Smooth muscle cell (in vitro differentiated cells): ENCODE measurements at regions not wholly inside any gene's neighbourhood (a gene's known extent, or its start where the extent isn't known, plus 50 kb on each side); places are given as distances from the start of the nearest gene placed in this dataset.

Experiments
- DNase-seq: peaks from one replicate; lab custom pipeline; 2025; ENCODE audit not compliant: unreplicated experiment; lab: John Stamatoyannopoulos, UW
- H2AFZ ChIP-seq: fragments of 200-600 bp; sonication (generic); 2 replicates; pipeline ENCODE4 v1.6.0; 2016; ENCODE audit warnings: antibody characterized with exemption, low read depth, mild to moderate bottlenecking
- H3F3A ChIP-seq: fragments of 200-600 bp; sonication (generic); 2 replicates; pipeline ENCODE4 v1.6.0; 2017; ENCODE audit warnings: antibody characterized with exemption, low read depth
- H3K27ac ChIP-seq: fragments of 200-600 bp; sonication (generic); 2 replicates; pipeline ENCODE4 v1.5.1; 2016; ENCODE audit warnings: low read depth, mild to moderate bottlenecking
- H3K27me3 ChIP-seq: fragments of 200-600 bp; sonication (generic); 2 replicates; pipeline ENCODE4 v1.6.1; 2016; ENCODE audit warnings: low read depth, mild to moderate bottlenecking
- H3K36me3 ChIP-seq: fragments of 200-600 bp; sonication (generic); 2 replicates; pipeline ENCODE4 v1.5.1; 2016; ENCODE audit warnings: low read depth
- H3K4me1 ChIP-seq: fragments of 200-600 bp; sonication (generic); 2 replicates; pipeline ENCODE4 v1.5.1; 2016; ENCODE audit warnings: low read depth
- H3K4me2 ChIP-seq: fragments of 200-600 bp; sonication (generic); 2 replicates; pipeline ENCODE4 v1.6.0; 2016; ENCODE audit warnings: mild to moderate bottlenecking
- H3K4me3 ChIP-seq: fragments of 200-600 bp; sonication (generic); 2 replicates; pipeline ENCODE4 v1.5.1; 2016; ENCODE audit warnings: mild to moderate bottlenecking
- H3K79me2 ChIP-seq: fragments of 200-600 bp; sonication (generic); 2 replicates; pipeline ENCODE4 v1.6.0; 2016; ENCODE audit warnings: low read depth, mild to moderate bottlenecking
- H3K9ac ChIP-seq: fragments of 200-600 bp; sonication (generic); 2 replicates; pipeline ENCODE4 v1.6.0; 2016; ENCODE audit warnings: low read depth
- H3K9me3 ChIP-seq: fragments of 200-600 bp; sonication (generic); replicated peaks from 2 replicates; pipeline ENCODE4 v1.5.1; 2016; ENCODE audit warnings: low read depth
- H4K20me1 ChIP-seq: fragments of 200-600 bp; sonication (generic); 2 replicates; pipeline ENCODE4 v1.6.0; 2016; ENCODE audit warnings: low read depth
- WGBS: methylation state at CpG from one replicate; pipeline ENCODE4 v1.1.7; 2016; ENCODE audit warnings: low lambda C conversion rate; 5-methylcytosine and 5-hydroxymethylcytosine counted together
- TF ChIP-seq, protein P1 (sequence below): fragments of 200-600 bp; sonication (generic); IDR thresholded peaks from 2 replicates; pipeline ENCODE4 v1.5.1; 2017; ENCODE audit warnings: borderline replicate concordance, mild to moderate bottlenecking, antibody characterized with exemption; ENCODE audit not compliant: insufficient read depth, poor library complexity, severe bottlenecking

DNA sequence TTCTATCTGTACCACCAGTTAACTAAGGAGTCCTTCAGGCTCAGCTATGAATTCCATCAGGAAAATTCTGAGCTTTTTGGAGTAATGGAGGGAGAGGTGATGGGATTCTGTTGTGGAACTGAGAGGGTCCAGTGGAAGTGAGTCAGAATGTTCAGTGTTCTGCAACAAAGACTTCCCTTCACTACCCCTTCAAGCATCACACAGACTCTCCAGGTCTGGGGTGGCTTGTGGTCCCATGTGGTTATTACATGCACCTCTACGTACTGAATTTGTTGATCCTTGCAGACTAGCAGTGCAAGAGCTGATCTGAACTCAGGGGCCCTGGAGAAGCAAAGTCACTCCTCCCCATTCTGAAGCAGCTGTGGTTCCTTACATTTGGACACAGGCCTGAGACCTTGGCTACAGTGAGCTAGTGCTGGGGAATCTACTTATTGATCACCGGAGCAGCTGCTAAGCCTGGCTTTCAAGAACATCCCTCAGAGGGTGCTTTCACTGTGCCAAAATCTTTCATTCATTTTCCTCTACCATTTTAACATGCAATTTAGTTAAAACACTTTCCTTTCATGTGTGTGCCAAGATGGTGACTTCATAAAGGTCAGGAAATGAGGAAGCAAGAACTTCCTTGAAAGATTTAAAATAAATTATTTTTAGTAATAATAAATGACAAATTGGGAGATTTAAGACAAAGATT is 75.0 kb upstream of the TNC start:
- Histone ChIP-seq H3K4me2 (no peak overlapping the region), H2AFZ (no peak overlapping the region), H3K9ac (no peak overlapping the region), H3K36me3 (no peaks in the 10 kb centered on the region), H3K4me3 (no peak overlapping the region), H3F3A (peaks cover 4% of the 10 kb centered on the region), H3K79me2 (no peaks in the 10 kb centered on the region), H3K9me3 (peaks cover 6% of the 10 kb centered on the region), H3K27me3 (no peaks in the 10 kb centered on the region), H3K27ac (no peak overlapping the region), H4K20me1 (no peaks in the 10 kb centered on the region), H3K4me1 (peaks cover 16% of the 10 kb centered on the region)
- TF ChIP-seq, protein P1, sequence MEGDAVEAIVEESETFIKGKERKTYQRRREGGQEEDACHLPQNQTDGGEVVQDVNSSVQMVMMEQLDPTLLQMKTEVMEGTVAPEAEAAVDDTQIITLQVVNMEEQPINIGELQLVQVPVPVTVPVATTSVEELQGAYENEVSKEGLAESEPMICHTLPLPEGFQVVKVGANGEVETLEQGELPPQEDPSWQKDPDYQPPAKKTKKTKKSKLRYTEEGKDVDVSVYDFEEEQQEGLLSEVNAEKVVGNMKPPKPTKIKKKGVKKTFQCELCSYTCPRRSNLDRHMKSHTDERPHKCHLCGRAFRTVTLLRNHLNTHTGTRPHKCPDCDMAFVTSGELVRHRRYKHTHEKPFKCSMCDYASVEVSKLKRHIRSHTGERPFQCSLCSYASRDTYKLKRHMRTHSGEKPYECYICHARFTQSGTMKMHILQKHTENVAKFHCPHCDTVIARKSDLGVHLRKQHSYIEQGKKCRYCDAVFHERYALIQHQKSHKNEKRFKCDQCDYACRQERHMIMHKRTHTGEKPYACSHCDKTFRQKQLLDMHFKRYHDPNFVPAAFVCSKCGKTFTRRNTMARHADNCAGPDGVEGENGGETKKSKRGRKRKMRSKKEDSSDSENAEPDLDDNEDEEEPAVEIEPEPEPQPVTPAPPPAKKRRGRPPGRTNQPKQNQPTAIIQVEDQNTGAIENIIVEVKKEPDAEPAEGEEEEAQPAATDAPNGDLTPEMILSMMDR, result no peak
- DNase-seq, result no peak
- WGBS, result 98% methylated on average over 2 of the region's 2 CpGs

DNA sequence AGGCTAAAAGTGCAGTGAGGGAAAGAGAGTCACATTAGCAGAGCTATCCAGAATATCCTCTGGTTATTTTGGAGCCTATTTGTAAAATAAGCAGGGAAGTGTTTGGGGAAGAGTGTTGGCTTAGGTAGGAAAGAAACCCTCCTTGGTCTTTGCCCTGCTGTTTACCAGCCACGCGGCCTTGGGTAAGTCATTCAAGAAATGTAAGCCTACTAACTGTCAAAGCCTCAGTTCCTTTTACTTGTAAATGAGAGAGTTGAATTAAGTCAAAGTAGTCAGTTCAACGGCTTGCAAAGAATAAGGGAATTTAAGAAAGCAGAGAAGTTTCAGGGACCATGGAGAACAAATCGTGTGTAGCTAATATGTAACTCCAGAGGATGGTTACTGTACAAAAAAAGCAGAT is 75.8 kb upstream of the TNC start:
- 80% methylated on average over 4 of the region's 4 CpGs for WGBS
- Histone ChIP-seq H3K36me3 (no peaks in the 10 kb centered on the region), H3K4me1 (peaks cover 16% of the 10 kb centered on the region), H3K27me3 (no peaks in the 10 kb centered on the region), H3K79me2 (no peaks in the 10 kb centered on the region), H3K9ac (no peak overlapping the region), H3K4me3 (no peak overlapping the region), H3F3A (peaks cover 4% of the 10 kb centered on the region), H3K9me3 (peaks cover 6% of the 10 kb centered on the region), H3K4me2 (no peak overlapping the region), H2AFZ (no peak overlapping the region), H4K20me1 (no peaks in the 10 kb centered on the region), H3K27ac (no peak overlapping the region)
- no peak for DNase-seq
- TF ChIP-seq, protein P1, result no peak

DNA sequence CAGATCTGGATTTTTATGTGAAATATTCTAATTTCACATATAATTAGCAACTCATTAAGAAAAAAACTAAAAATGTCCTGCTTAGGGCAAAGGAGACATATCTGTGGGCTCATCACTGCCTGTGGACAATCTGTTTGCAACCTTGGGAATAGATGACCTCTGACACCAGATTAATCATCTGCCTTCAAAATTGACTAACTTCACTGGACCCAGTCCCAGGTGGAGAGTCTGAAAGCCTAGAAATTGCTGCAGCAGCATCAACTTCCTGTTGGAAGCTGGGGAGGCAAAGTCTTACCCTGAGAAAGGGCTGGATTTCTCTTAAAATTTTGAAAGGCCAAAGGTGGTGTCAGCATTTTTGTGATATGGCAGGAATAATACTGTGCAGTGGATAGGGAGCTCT is 76.3 kb upstream of the TNC start:
- Histone ChIP-seq H3K79me2 (no peaks in the 10 kb centered on the region), H3K27me3 (no peaks in the 10 kb centered on the region), H3K9ac (no peak overlapping the region), H3K4me3 (no peak overlapping the region), H3F3A (peaks cover 4% of the 10 kb centered on the region), H3K36me3 (no peaks in the 10 kb centered on the region), H3K4me1 (peaks cover 16% of the 10 kb centered on the region), H3K9me3 (peaks cover 6% of the 10 kb centered on the region), H4K20me1 (no peaks in the 10 kb centered on the region), H3K4me2 (no peak overlapping the region), H2AFZ (no peak overlapping the region), H3K27ac (no peak overlapping the region)
- no peak for DNase-seq
- TF ChIP-seq, protein P1, result no peak

DNA sequence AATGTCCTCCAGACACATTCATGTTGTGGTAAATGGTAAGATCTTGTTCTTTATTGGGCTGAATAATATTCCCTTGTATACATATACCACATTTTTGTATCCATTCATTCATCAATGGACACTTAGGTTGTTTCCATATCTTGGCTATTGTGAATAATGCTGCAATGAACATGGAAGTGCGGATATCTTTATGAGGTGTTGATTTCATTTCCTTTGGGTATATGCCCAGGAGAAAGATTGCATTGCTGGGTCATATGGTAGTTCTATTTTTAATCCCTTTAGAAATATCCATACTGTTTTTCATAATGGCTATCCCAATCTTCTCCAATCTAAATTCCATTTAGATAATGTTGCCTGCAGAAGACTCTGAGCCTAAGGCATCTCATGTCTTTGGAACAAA is 78.0 kb upstream of the TNC start:
- Histone ChIP-seq H3K27me3 (no peaks in the 10 kb centered on the region), H3K9ac (no peak overlapping the region), H3K4me2 (no peak overlapping the region), H3F3A (peaks cover 4% of the 10 kb centered on the region), H3K4me1 (peaks cover 16% of the 10 kb centered on the region), H3K4me3 (no peak overlapping the region), H3K36me3 (no peaks in the 10 kb centered on the region), H3K9me3 (peaks cover 2% of the 10 kb centered on the region), H3K79me2 (no peaks in the 10 kb centered on the region), H2AFZ (no peak overlapping the region), H4K20me1 (no peaks in the 10 kb centered on the region), H3K27ac (no peak overlapping the region)
- 57% methylated on average over 1 of the region's 1 CpG for WGBS
- DNase-seq, result no peak
- TF ChIP-seq, protein P1, result no peak
